Ascending aorta (tissue), 2 donors: ENCODE measurements at regions not wholly inside any gene's neighbourhood (a gene's known extent, or its start where the extent isn't known, plus 50 kb on each side); places are given as distances from the start of the nearest gene placed in this dataset.

Experiments
- DNase-seq, 2 donors: peaks; one replicate each; pipeline ENCODE4 v3.0.0-alpha.2; 2019; ENCODE audit warnings: low spot score in 2 of 2
- H3K27ac ChIP-seq, 2 donors: fragments of 200-600 bp; sonication (generic); one replicate each; pipeline ENCODE4 v1.5.1; 2016 to 2017; ENCODE audit warnings: mild to moderate bottlenecking in 1 of 2
- H3K27me3 ChIP-seq: fragments of 200-600 bp; sonication (generic); one replicate; pipeline ENCODE4 v1.5.1; 2017
- H3K36me3 ChIP-seq, 2 donors: fragments of 200-600 bp; sonication (generic); one replicate each; pipeline ENCODE4 v1.5.1; 2016
- H3K4me1 ChIP-seq, 2 donors: fragments of 200-600 bp; sonication (generic); one replicate each; pipeline ENCODE4 v1.5.1; 2016 to 2017; ENCODE audit warnings: mild to moderate bottlenecking in 1 of 2
- H3K4me3 ChIP-seq, 2 donors: fragments of 200-600 bp; sonication (generic); one replicate each; pipeline ENCODE4 v1.5.1; 2016 to 2017; ENCODE audit warnings: mild to moderate bottlenecking in 1 of 2
- H3K9me3 ChIP-seq, 2 donors: fragments of 200-600 bp; sonication (generic); one replicate each; pipeline ENCODE4 v1.5.1; 2016
- intact Hi-C: fragments of 100-400 bp; cut with DNase I; formaldehyde crosslinking; loops from one replicate; pipeline ENCODE4 v1.15.1; 2023
- TF ChIP-seq, protein P1 (sequence below), 3 experiments: fragments of 200-600 bp in 2 of 3; fragments of 450-650 bp in 1 of 3; sonication (generic) in 2 of 3; IDR thresholded peaks; one replicate each; pipeline ENCODE4 v1.5.1; 2016 to 2019; ENCODE audit warnings: antibody characterized with exemption in 3 of 3, mild to moderate bottlenecking in 1 of 3, moderate library complexity in 1 of 3

DNA sequence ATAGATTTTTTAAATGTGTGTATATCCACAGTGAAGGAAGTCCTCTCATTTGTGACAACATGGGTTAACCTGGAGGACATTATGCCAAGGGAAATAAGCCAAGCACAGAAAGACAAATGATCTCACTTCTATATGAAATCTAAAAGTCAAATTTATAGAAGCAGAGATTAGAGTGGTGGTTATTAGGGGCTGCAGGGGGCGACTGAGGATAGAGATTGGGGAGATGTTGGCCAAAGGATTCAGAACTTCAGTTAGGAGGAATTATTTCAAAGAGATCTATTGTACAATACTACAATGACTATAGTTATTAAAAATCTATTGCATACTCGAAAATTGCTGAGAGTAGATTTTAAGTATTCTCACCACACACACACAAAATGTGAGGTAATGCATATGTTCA is 252.4 kb upstream of the SLC39A10 start:
- no peaks in the 10 kb centered on the region for H3K9me3 ChIP-seq
- TF ChIP-seq, protein P1, sequence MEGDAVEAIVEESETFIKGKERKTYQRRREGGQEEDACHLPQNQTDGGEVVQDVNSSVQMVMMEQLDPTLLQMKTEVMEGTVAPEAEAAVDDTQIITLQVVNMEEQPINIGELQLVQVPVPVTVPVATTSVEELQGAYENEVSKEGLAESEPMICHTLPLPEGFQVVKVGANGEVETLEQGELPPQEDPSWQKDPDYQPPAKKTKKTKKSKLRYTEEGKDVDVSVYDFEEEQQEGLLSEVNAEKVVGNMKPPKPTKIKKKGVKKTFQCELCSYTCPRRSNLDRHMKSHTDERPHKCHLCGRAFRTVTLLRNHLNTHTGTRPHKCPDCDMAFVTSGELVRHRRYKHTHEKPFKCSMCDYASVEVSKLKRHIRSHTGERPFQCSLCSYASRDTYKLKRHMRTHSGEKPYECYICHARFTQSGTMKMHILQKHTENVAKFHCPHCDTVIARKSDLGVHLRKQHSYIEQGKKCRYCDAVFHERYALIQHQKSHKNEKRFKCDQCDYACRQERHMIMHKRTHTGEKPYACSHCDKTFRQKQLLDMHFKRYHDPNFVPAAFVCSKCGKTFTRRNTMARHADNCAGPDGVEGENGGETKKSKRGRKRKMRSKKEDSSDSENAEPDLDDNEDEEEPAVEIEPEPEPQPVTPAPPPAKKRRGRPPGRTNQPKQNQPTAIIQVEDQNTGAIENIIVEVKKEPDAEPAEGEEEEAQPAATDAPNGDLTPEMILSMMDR (IDR thresholded peaks at IDR 0.05) = peak in 1 of 3 experiments; percentile 22
- H3K27ac ChIP-seq = no peak overlapping the region
- no peak for DNase-seq
- H3K36me3 ChIP-seq = no peaks in the 10 kb centered on the region
- no peak overlapping the region for H3K4me3 ChIP-seq
- no peaks in the 10 kb centered on the region for H3K27me3 ChIP-seq
- H3K4me1 ChIP-seq = no peaks in the 10 kb centered on the region
- intact Hi-C loops = loop anchor here (10.0 kb wide), 1 partner anchor 260 kb away; no protein-coding TSS in a partner anchor

DNA sequence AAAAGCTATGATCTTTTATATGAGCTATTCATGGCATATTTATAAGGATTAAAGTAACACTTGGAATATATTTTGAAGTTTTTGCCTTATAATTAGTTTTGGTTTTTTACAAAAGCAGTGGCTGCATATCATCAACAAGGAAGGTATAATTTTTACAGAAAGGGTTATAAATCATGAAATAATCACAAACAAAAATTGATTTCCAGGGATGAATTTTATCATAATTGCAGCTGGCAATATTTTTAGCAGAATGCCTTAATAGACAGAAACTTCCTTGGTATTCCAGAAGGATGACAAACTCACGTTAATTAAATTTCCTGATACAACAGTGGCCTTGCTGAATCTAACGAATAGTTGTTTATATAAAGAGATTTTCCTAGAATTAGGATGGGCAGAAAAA is 260.5 kb upstream of the SLC39A10 start:
- Histone ChIP-seq H3K9me3 (no peaks in the 10 kb centered on the region), H3K4me1 (no peaks in the 10 kb centered on the region), H3K27me3 (no peaks in the 10 kb centered on the region), H3K4me3 (no peak overlapping the region), H3K36me3 (no peaks in the 10 kb centered on the region), H3K27ac (no peak overlapping the region)
- no peak for DNase-seq
- intact Hi-C loops = no loop called here
- TF ChIP-seq, protein P1 (IDR thresholded peaks at IDR 0.05) = no peak

DNA sequence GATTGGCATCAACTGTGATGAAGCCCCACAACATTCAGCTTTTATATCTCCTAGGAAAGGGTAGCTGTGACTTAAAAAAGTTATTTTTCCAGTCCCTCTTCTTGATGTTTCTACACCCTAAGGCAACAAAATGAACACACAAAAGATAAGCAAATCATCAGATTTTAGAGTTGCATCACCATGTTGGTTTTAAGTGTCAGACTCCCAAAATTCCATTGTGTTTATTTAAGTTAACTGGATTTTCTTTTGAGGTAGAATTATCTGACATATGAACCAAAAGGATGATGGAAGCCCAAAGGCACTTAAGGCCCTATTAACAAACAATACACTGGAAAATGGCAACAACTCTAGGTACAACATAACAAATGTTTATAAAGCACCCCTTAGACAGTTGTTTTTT is 261.7 kb upstream of the SLC39A10 start:
- TF ChIP-seq, protein P1 (IDR thresholded peaks at IDR 0.05) = no peak
- Histone ChIP-seq H3K36me3 (no peaks in the 10 kb centered on the region), H3K27ac (no peak overlapping the region), H3K4me1 (no peaks in the 10 kb centered on the region), H3K9me3 (no peaks in the 10 kb centered on the region), H3K27me3 (no peaks in the 10 kb centered on the region), H3K4me3 (no peak overlapping the region)
- intact Hi-C loops = no loop called here
- no peak for DNase-seq

DNA sequence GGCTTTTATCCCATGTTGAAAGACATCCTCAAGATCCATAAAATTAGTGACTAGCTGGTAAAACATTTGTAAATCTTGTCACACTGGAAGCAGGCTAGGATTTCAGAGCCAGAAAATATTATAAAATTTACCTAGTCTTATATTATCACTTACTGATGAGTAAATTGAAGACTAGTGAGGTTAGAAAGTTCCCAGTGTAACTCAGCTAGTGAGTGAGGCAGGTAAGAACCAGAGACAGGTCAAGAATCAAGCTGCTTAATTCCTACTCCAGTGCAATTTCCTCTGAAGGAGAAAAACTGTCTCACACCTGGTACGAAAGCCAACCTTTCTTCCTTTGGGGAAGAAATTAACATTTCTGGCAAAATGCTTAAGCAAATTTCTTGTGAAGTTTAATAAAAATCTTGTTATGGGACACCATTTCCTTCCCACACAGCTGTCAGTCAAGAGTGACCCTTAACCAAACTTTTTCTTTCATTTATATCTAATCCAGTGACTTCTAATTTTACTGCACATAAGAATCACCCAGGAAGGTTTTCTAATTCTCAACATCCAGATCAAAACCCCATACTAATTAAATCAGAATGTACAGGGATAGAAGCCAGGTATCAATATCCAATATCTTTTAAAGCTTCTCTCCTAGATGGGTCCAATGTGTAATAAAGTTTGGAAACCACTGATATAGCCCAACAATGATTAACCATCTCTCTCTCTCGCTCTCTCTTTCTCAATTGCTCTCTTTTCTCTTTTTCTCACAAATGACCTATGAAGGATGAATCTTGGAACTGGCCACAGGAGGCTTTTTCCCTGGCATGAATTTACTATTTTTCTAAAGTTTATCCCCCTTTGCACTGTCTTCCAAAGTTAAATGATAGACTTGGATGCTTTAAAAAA is 264.3 kb upstream of the SLC39A10 start:
- intact Hi-C loops = no loop called here
- Histone ChIP-seq H3K27me3 (no peaks in the 10 kb centered on the region), H3K36me3 (no peaks in the 10 kb centered on the region), H3K27ac (no peak overlapping the region), H3K4me1 (no peaks in the 10 kb centered on the region), H3K4me3 (no peak overlapping the region), H3K9me3 (no peaks in the 10 kb centered on the region)
- TF ChIP-seq, protein P1 (IDR thresholded peaks at IDR 0.05) = no peak
- DNase-seq = no peak

DNA sequence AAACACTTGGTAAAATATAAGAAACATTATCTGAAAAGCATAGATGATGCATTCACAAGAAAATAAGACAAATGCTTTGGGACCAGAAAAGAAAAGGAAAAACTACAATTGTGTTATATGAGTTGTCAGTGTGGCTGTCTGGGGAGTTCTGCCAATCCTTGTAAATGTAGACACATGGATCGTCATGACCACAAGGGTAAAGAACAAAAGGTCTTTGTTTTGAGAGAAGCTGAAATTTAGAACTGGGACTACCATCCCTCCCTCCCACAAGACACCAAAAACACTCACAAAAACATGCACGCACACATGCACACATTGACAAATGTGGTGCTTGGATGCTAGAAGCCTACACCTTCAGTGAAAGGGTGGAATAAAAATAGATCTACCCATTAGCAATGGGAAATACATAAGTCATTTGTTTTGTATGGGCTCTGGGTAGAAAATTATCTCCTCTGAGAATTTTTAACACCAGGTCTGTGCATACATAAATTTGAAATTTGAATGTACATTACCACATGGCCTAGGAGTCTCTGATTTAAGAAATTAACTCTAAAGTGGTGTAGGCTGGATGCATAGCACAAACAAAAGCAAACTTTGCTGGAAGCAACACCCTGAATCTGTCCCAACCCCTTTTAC is 266.2 kb upstream of the SLC39A10 start:
- Histone ChIP-seq H3K27me3 (no peaks in the 10 kb centered on the region), H3K4me3 (no peak overlapping the region), H3K36me3 (no peaks in the 10 kb centered on the region), H3K4me1 (no peaks in the 10 kb centered on the region), H3K27ac (no peak overlapping the region), H3K9me3 (no peaks in the 10 kb centered on the region)
- intact Hi-C loops = no loop called here
- no peak for DNase-seq
- TF ChIP-seq, protein P1 (IDR thresholded peaks at IDR 0.05) = no peak
